ENCODE measurements at regions not wholly inside any gene's neighbourhood (a gene's known extent, or its start where the extent isn't known, plus 50 kb on each side); places are given as distances from the start of the nearest gene placed in this dataset.

GRCh38 chr3:62929771-62930170 is 54.6 kb upstream of the CADPS start:
- TF ChIP-seq POLR2A (IDR thresholded peaks at IDR 0.05; ENCODE audit: low read depth, low read length): no peak
- no peak for TF ChIP-seq POLR2AphosphoS5 (IDR thresholded peaks at IDR 0.05; ENCODE audit: low read depth, low read length)
- TF ChIP-seq SPI1 (IDR thresholded peaks at IDR 0.05; ENCODE audit: low read depth, low read length): no peak
- no peak for TF ChIP-seq TAF1 (IDR thresholded peaks at IDR 0.05; ENCODE audit: low read depth, low read length)
